NT2/D1 (cell line): ENCODE measurements at regions not wholly inside any gene's neighbourhood (a gene's known extent, or its start where the extent isn't known, plus 50 kb on each side); places are given as distances from the start of the nearest gene placed in this dataset.

Source experiments
- DNase-seq: peaks from one replicate; pipeline ENCODE4 v3.0.0-alpha.2; 2011; ENCODE audit warnings: low read depth, low spot score
- H3K27me3 ChIP-seq: 2 replicates; pipeline ENCODE4 v1.6.0; 2011; ENCODE audit warnings: mild to moderate bottlenecking; ENCODE audit not compliant: insufficient read length, insufficient read depth
- H3K36me3 ChIP-seq: 2 replicates; pipeline ENCODE4 v1.6.1; 2011; ENCODE audit warnings: mild to moderate bottlenecking, low read length, mixed read lengths; ENCODE audit not compliant: insufficient read depth, insufficient read length
- H3K4me1 ChIP-seq: 2 replicates; pipeline ENCODE4 v1.5.1; 2011; ENCODE audit not compliant: insufficient read depth, insufficient read length
- H3K4me3 ChIP-seq: 2 replicates; pipeline ENCODE4 v1.5.1; 2011; ENCODE audit warnings: low read depth; ENCODE audit not compliant: insufficient read length
- H3K9ac ChIP-seq: 2 replicates; pipeline ENCODE4 v1.6.0; 2011; ENCODE audit warnings: low read depth; ENCODE audit not compliant: insufficient read length
- H3K9me3 ChIP-seq: 2 replicates; pipeline ENCODE4 v1.5.1; 2011; ENCODE audit warnings: mild to moderate bottlenecking, low read length; ENCODE audit not compliant: insufficient read depth
- SUZ12 ChIP-seq: IDR thresholded peaks from 2 replicates; pipeline ENCODE4 v1.6.1; 2011; ENCODE audit not compliant: insufficient read length, insufficient read depth; ENCODE audit errors: extremely low read depth
- YY1 ChIP-seq: IDR thresholded peaks from 2 replicates; pipeline ENCODE4 v1.6.1; 2011; ENCODE audit not compliant: insufficient read length, insufficient read depth
- ZNF274 ChIP-seq: IDR thresholded peaks from 2 replicates; pipeline ENCODE4 v1.6.1; 2011; ENCODE audit warnings: mild to moderate bottlenecking, low read depth, low read length

- no peak for DNase-seq
- Histone ChIP-seq H3K4me3 (no peak overlapping the region), H3K4me1 (no peaks in the 10 kb centered on the region), H3K36me3 (no peaks in the 10 kb centered on the region), H3K27me3 (no peaks in the 10 kb centered on the region), H3K9ac (no peak overlapping the region), H3K9me3 (no peaks in the 10 kb centered on the region)
- TF ChIP-seq ZNF274 (no peak), SUZ12 (no peak), YY1 (no peak)
Observed at GRCh38 chr7:12123172-12123571, 87.9 kb upstream of the TMEM106B start.

- no peak for TF ChIP-seq ZNF274
- TF ChIP-seq SUZ12: no peak
- no peak for TF ChIP-seq YY1
- H3K9ac ChIP-seq: no peak overlapping the region
- no peak for DNase-seq
Observed at GRCh38 chr7:12124028-12124427, 87.1 kb upstream of the TMEM106B start.

GRCh38 chr7:12127455-12127854, 83.6 kb upstream of the TMEM106B start:
- Histone ChIP-seq H3K36me3 (no peaks in the 10 kb centered on the region), H3K9me3 (no peaks in the 10 kb centered on the region; the same call in 1 of the 2 replicates), H3K4me3 (no peak overlapping the region), H3K9ac (no peak overlapping the region), H3K27me3 (no peaks in the 10 kb centered on the region), H3K4me1 (no peaks in the 10 kb centered on the region)
- DNase-seq: no peak
- TF ChIP-seq ZNF274 (no peak), SUZ12 (no peak), YY1 (no peak)

More at GRCh38 chr7:12124028-12124427, 87.1 kb upstream of the TMEM106B start:
- H3K9me3 ChIP-seq: no peaks in the 10 kb centered on the region
- no peaks in the 10 kb centered on the region for H3K4me1 ChIP-seq
- no peaks in the 10 kb centered on the region for H3K27me3 ChIP-seq
- no peaks in the 10 kb centered on the region for H3K36me3 ChIP-seq
- H3K4me3 ChIP-seq: no peak overlapping the region

- Histone ChIP-seq H3K9ac (no peak overlapping the region), H3K27me3 (no peaks in the 10 kb centered on the region), H3K36me3 (no peaks in the 10 kb centered on the region), H3K4me3 (no peak overlapping the region), H3K4me1 (no peaks in the 10 kb centered on the region), H3K9me3 (no peaks in the 10 kb centered on the region; the same call in 1 of the 2 replicates)
- TF ChIP-seq ZNF274 (no peak), YY1 (no peak), SUZ12 (no peak)
- DNase-seq: no peak
Observed at GRCh38 chr7:12130609-12131008, 80.5 kb upstream of the TMEM106B start.

GRCh38 chr7:12131122-12131521, 80.0 kb upstream of the TMEM106B start:
- Histone ChIP-seq H3K9me3 (no peaks in the 10 kb centered on the region; the same call in 1 of the 2 replicates), H3K36me3 (no peaks in the 10 kb centered on the region), H3K27me3 (no peaks in the 10 kb centered on the region), H3K9ac (no peak overlapping the region), H3K4me3 (no peak overlapping the region), H3K4me1 (no peaks in the 10 kb centered on the region)
- no peak for TF ChIP-seq ZNF274
- TF ChIP-seq YY1: no peak
- no peak for DNase-seq

GRCh38 chr7:12133865-12134264, 77.2 kb upstream of the TMEM106B start:
- Histone ChIP-seq H3K9ac (no peak overlapping the region), H3K4me1 (no peaks in the 10 kb centered on the region), H3K27me3 (no peaks in the 10 kb centered on the region), H3K9me3 (no peaks in the 10 kb centered on the region; the same call in 1 of the 2 replicates), H3K36me3 (no peaks in the 10 kb centered on the region), H3K4me3 (no peak overlapping the region)
- DNase-seq: no peak
- TF ChIP-seq SUZ12: no peak
- no peak for TF ChIP-seq ZNF274
- no peak for TF ChIP-seq YY1

- TF ChIP-seq YY1 (no peak), SUZ12 (no peak), ZNF274 (no peak)
- H3K4me3 ChIP-seq: no peak overlapping the region
- no peaks in the 10 kb centered on the region for H3K27me3 ChIP-seq
- H3K9me3 ChIP-seq: no peaks in the 10 kb centered on the region; the same call in 1 of the 2 replicates
- no peaks in the 10 kb centered on the region for H3K4me1 ChIP-seq
- no peak for DNase-seq
- no peaks in the 10 kb centered on the region for H3K36me3 ChIP-seq
- H3K9ac ChIP-seq: no peak overlapping the region
Observed at GRCh38 chr7:12136523-12136922, 74.6 kb upstream of the TMEM106B start.

GRCh38 chr7:12137283-12137682, 73.8 kb upstream of the TMEM106B start:
- Histone ChIP-seq H3K4me3 (no peak overlapping the region), H3K4me1 (no peaks in the 10 kb centered on the region), H3K9me3 (no peaks in the 10 kb centered on the region), H3K9ac (no peak overlapping the region), H3K36me3 (no peaks in the 10 kb centered on the region), H3K27me3 (no peaks in the 10 kb centered on the region)
- TF ChIP-seq YY1: no peak
- no peak for TF ChIP-seq ZNF274
- TF ChIP-seq SUZ12: no peak
- DNase-seq: no peak
